Thoracic aorta (tissue), 2 donors: ENCODE measurements at regions not wholly inside any gene's neighbourhood (a gene's known extent, or its start where the extent isn't known, plus 50 kb on each side); places are given as distances from the start of the nearest gene placed in this dataset.

Experiments
- ATAC-seq: fragments of 150-250 bp; one replicate; pipeline ENCODE4 v1.8.0; 2017; ENCODE audit warnings: low read depth; ENCODE audit not compliant: insufficient number of reproducible peaks, low FRiP score
- DNase-seq: peaks from one replicate; pipeline ENCODE4 v3.0.0-alpha.2; 2020; ENCODE audit warnings: low spot score
- H3K27ac ChIP-seq, 2 donors: fragments of 200-600 bp; sonication (generic); 1 replicate in 1 of 2; 2 replicates in 1 of 2; pipeline ENCODE4 v1.5.1; 2016; ENCODE audit warnings: mild to moderate bottlenecking in 2 of 2, moderate library complexity in 2 of 2
- H3K27me3 ChIP-seq: fragments of 200-600 bp; sonication (generic); replicated peaks from 2 replicates; pipeline ENCODE4 v1.6.0; 2016; ENCODE audit warnings: mild to moderate bottlenecking; ENCODE audit not compliant: insufficient read depth
- H3K36me3 ChIP-seq: fragments of 200-600 bp; sonication (generic); one replicate; pipeline ENCODE4 v1.5.1; 2016
- H3K4me1 ChIP-seq, 2 donors: fragments of 200-600 bp; sonication (generic); 1 replicate in 1 of 2; 2 replicates in 1 of 2; pipeline versions ENCODE4 v1.5.1 to v1.6.0; 2016; ENCODE audit warnings: low read depth in 2 of 2, mild to moderate bottlenecking in 1 of 2; ENCODE audit not compliant: control insufficient read depth in 1 of 2
- H3K4me3 ChIP-seq: fragments of 200-600 bp; sonication (generic); 2 replicates; pipeline ENCODE4 v1.5.1; 2016; ENCODE audit warnings: mild to moderate bottlenecking
- H3K9me3 ChIP-seq: fragments of 200-600 bp; sonication (generic); 2 replicates; pipeline ENCODE4 v1.5.1; 2016
- TF ChIP-seq, protein P1 (sequence below): fragments of 200-600 bp; sonication (generic); IDR thresholded peaks from one replicate; pipeline ENCODE4 v1.5.1; 2019; ENCODE audit warnings: antibody characterized with exemption

DNA sequence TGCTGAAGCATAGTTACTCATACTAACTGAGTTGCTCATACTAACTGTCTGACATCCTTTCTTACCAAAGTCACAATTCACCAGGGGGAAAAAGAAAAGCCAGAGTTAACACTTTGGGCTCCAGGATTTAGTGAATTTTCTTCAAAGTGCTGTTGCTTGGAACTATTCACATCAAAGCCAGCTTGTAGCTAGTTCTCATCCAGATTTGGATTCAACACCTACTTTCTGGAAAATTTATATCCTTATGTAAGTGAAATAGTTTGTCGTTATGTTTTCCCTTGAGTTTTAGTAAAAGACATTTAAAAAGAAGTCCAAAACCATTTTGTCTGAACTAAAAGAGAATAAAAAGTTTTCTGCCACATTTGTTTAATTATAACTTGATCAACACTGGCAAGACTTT, 264.6 kb downstream of the BRINP2 start:
- H3K36me3 ChIP-seq, result no peaks in the 10 kb centered on the region

DNA sequence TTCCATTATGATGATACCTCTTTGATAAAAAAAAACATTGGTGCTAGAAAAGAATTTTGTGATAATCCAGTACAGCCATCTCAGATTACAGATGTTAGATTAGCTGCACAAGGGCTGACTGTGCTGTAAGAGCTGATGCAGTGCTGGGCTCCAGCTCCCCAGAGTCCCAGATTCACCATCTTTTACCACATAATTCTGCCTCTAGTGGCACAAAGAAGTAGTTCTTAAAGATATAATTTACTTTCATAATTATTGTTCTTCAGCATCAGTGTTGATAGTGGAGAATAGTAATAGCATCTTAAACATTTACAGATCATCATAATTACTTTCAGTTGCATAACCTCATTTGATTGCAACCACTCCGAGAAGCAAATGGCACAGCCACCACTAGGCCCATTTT, 262.1 kb downstream of the BRINP2 start:
- TF ChIP-seq, protein P1, sequence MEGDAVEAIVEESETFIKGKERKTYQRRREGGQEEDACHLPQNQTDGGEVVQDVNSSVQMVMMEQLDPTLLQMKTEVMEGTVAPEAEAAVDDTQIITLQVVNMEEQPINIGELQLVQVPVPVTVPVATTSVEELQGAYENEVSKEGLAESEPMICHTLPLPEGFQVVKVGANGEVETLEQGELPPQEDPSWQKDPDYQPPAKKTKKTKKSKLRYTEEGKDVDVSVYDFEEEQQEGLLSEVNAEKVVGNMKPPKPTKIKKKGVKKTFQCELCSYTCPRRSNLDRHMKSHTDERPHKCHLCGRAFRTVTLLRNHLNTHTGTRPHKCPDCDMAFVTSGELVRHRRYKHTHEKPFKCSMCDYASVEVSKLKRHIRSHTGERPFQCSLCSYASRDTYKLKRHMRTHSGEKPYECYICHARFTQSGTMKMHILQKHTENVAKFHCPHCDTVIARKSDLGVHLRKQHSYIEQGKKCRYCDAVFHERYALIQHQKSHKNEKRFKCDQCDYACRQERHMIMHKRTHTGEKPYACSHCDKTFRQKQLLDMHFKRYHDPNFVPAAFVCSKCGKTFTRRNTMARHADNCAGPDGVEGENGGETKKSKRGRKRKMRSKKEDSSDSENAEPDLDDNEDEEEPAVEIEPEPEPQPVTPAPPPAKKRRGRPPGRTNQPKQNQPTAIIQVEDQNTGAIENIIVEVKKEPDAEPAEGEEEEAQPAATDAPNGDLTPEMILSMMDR, result no peak
- ATAC-seq, result no peak
- Histone ChIP-seq H3K36me3 (no peaks in the 10 kb centered on the region), H3K4me3 (no peak overlapping the region), H3K9me3 (no peaks in the 10 kb centered on the region), H3K4me1 (no peaks in the 10 kb centered on the region), H3K27ac (no peak overlapping the region), H3K27me3 (no peaks in the 10 kb centered on the region)
- no peak for DNase-seq

More for the DNA sequence above, 264.6 kb downstream of the BRINP2 start:
- no peaks in the 10 kb centered on the region for H3K4me1 ChIP-seq
- no peaks in the 10 kb centered on the region for H3K9me3 ChIP-seq
- no peaks in the 10 kb centered on the region for H3K27me3 ChIP-seq
- no peak overlapping the region for H3K4me3 ChIP-seq
- DNase-seq, result no peak
- no peak for ATAC-seq
- no peak overlapping the region for H3K27ac ChIP-seq
- TF ChIP-seq, protein P1, result no peak

DNA sequence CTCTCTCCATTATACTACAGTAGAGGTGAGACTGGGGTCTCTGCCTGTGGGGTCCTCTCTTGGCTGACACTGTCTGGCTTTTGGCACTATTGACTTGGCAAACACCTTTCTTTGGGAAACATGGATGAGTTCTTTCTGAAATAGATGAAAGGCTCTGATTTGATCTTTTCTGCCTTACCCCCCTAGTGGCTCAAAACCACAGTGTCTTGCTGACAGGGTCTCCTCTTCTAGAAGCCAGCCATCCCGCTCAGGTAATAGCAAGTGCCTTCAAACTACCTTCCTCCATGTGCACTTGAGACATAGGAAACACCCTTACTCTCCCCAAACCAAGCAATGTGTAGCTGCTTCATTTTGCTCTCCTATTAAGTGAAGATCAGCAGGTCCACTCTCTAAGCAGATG, 260.4 kb downstream of the BRINP2 start:
- H3K27me3 ChIP-seq, result no peaks in the 10 kb centered on the region
- no peaks in the 10 kb centered on the region for H3K36me3 ChIP-seq
- H3K4me3 ChIP-seq, result no peak overlapping the region
- no peak overlapping the region for H3K27ac ChIP-seq
- H3K4me1 ChIP-seq, result no peaks in the 10 kb centered on the region
- TF ChIP-seq, protein P1, result no peak
- no peak for DNase-seq
- no peak for ATAC-seq
- no peaks in the 10 kb centered on the region for H3K9me3 ChIP-seq

DNA sequence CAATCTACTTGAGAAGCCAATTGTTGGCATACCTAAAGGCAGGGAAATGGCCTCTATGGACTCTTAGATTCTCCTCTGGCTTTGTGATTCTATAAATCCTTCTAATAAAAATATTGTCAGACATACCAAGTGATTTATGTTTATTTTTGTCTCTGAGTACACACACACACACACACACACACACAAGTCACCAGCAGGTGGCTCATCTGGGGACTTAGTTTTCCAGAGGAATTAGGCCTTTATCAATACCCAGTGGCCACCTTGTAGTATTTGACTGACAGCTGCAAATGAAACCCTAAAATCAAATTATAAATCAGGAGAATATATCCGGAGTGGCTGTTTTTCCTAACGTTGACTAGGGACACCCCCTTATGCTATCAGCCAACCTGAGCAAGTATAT, 258.5 kb downstream of the BRINP2 start:
- no peak for DNase-seq
- ATAC-seq, result no peak
- TF ChIP-seq, protein P1, result no peak

DNA sequence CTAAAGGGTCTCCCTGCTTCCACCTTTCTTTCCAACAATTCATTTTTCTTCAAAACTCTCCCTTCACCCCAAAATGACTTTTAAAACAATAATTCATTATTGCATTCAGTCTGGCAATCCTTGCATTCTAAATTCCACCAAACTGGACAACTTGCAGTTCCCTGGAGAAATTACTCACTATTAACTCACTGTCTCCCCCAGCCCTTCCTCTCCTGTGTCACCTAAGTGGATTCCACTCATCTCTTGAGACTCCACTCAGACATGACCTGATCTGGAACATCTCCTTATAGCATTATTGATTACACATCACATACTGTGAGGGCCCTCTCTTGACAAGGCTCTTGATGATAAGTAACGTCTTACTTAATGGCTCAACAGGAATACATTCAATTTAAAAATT, 257.1 kb downstream of the BRINP2 start:
- no peaks in the 10 kb centered on the region for H3K9me3 ChIP-seq
- TF ChIP-seq, protein P1, result no peak
- H3K27ac ChIP-seq, result no peak overlapping the region
- no peaks in the 10 kb centered on the region for H3K4me1 ChIP-seq
- H3K36me3 ChIP-seq, result no peaks in the 10 kb centered on the region
- no peak for DNase-seq
- H3K4me3 ChIP-seq, result no peak overlapping the region
- ATAC-seq, result no peak
- H3K27me3 ChIP-seq, result no peaks in the 10 kb centered on the region

More for the DNA sequence above, 258.5 kb downstream of the BRINP2 start:
- Histone ChIP-seq H3K27me3 (no peaks in the 10 kb centered on the region), H3K27ac (no peak overlapping the region), H3K36me3 (no peaks in the 10 kb centered on the region), H3K4me3 (no peak overlapping the region), H3K9me3 (no peaks in the 10 kb centered on the region), H3K4me1 (no peaks in the 10 kb centered on the region)
